ENCODE measurements at regions not wholly inside any gene's neighbourhood (a gene's known extent, or its start where the extent isn't known, plus 50 kb on each side); places are given as distances from the start of the nearest gene placed in this dataset.

GRCh38 chr2:6724605-6725140 is 141.0 kb downstream of the CMPK2 start:
- H3K4me3 ChIP-seq: no peak overlapping the region
- intact Hi-C loops (cut with DNase I): no loop called here
- no peaks in the 10 kb centered on the region for H3K4me1 ChIP-seq
- H3K27ac ChIP-seq: no peak overlapping the region
- no peaks in the 10 kb centered on the region for H3K27me3 ChIP-seq
- H3K36me3 ChIP-seq: no peaks in the 10 kb centered on the region
- DNase-seq (no peak), ATAC-seq (no peak)
- 41% methylated on average over 4 of the region's 4 CpGs for WGBS (ENCODE audit: insufficient coverage, low coverage, low lambda C conversion rate, missing lambda C conversion rate)
- TF ChIP-seq POLR2A (IDR thresholded peaks at IDR 0.05) (no peak), CTCF (IDR thresholded peaks at IDR 0.05) (no peak)
- no peaks in the 10 kb centered on the region for H3K9me3 ChIP-seq

- no peaks in the 10 kb centered on the region for H3K4me1 ChIP-seq
- intact Hi-C loops (cut with DNase I): no loop called here
- H3K27me3 ChIP-seq: no peaks in the 10 kb centered on the region
- no peaks in the 10 kb centered on the region for H3K36me3 ChIP-seq
- no peak for DNase-seq
- no peaks in the 10 kb centered on the region for H3K9me3 ChIP-seq
- no peak overlapping the region for H3K27ac ChIP-seq
- H3K4me3 ChIP-seq: no peak overlapping the region
- ATAC-seq: no peak
- TF ChIP-seq CTCF (IDR thresholded peaks at IDR 0.05) (no peak), POLR2A (IDR thresholded peaks at IDR 0.05) (no peak)
- 43% methylated on average over 5 of the region's 5 CpGs for WGBS (ENCODE audit: insufficient coverage, low coverage, low lambda C conversion rate, missing lambda C conversion rate)
Measured at GRCh38 chr2:6728156-6728555, 137.6 kb downstream of the CMPK2 start.

GRCh38 chr2:6730003-6730402 is 135.7 kb downstream of the CMPK2 start:
- 48% methylated on average over 2 of the region's 2 CpGs for WGBS (ENCODE audit: insufficient coverage, low coverage, low lambda C conversion rate, missing lambda C conversion rate)
- no peak for TF ChIP-seq POLR2A (IDR thresholded peaks at IDR 0.05)
- TF ChIP-seq CTCF (IDR thresholded peaks at IDR 0.05): no peak
- no peak for ATAC-seq
- Histone ChIP-seq H3K4me3 (no peak overlapping the region), H3K36me3 (no peaks in the 10 kb centered on the region), H3K4me1 (no peaks in the 10 kb centered on the region), H3K27ac (no peak overlapping the region), H3K27me3 (no peaks in the 10 kb centered on the region), H3K9me3 (no peaks in the 10 kb centered on the region)
- intact Hi-C loops (cut with DNase I): no loop called here
- no peak for DNase-seq

GRCh38 chr2:6730649-6731532 is 134.8 kb downstream of the CMPK2 start:
- ATAC-seq: no peak
- no peak for DNase-seq
- Histone ChIP-seq H3K4me3 (no peak overlapping the region), H3K27me3 (no peaks in the 10 kb centered on the region), H3K36me3 (no peaks in the 10 kb centered on the region), H3K4me1 (no peaks in the 10 kb centered on the region), H3K27ac (no peak overlapping the region), H3K9me3 (no peaks in the 10 kb centered on the region)
- TF ChIP-seq CTCF (IDR thresholded peaks at IDR 0.05): no peak
- TF ChIP-seq POLR2A (IDR thresholded peaks at IDR 0.05): no peak
- 31% methylated on average over 4 of the region's 5 CpGs for WGBS (ENCODE audit: insufficient coverage, low coverage, low lambda C conversion rate, missing lambda C conversion rate)
- intact Hi-C loops (cut with DNase I): no loop called here

All from right lobe of liver (tissue), 6 donors.